Upper lobe of left lung (tissue), 6 donors: ENCODE measurements at regions not wholly inside any gene's neighbourhood (a gene's known extent, or its start where the extent isn't known, plus 50 kb on each side); places are given as distances from the start of the nearest gene placed in this dataset.
A peak's percentile ranks its signal among the peaks of the same experiment; 100 is the strongest.
"Not testable (repeated sequence)": the region's sequence is repeated elsewhere in the genome, so short reads cannot be mapped to it uniquely, and the experiment has no call there.

Experiments used
- ATAC-seq, 2 donors: fragments of 200-7000 bp; cut with Tn5 transposase; one replicate each; pipeline ENCODE4 v1.9.1; 2022; ENCODE audit warnings: mild to moderate bottlenecking in 2 of 2, moderate library complexity in 2 of 2; ENCODE audit not compliant: low FRiP score in 2 of 2
- DNase-seq, 2 donors: peaks; one replicate each; pipeline ENCODE4 v3.0.0-alpha.2; 2019 to 2020
- H3K27ac ChIP-seq, 4 donors: fragments of 200-600 bp; sonication (generic); one replicate each; pipeline ENCODE4 v1.5.1; 2016 to 2019
- H3K27me3 ChIP-seq, 4 donors: fragments of 200-600 bp; sonication (generic); one replicate each; pipeline ENCODE4 v1.5.1; 2017 to 2019
- H3K36me3 ChIP-seq, 4 donors: fragments of 200-600 bp; sonication (generic); one replicate each; pipeline ENCODE4 v1.5.1; 2016 to 2019
- H3K4me1 ChIP-seq, 4 donors: fragments of 200-600 bp; sonication (generic); one replicate each; pipeline ENCODE4 v1.5.1; 2018 to 2019
- H3K4me3 ChIP-seq, 4 donors: fragments of 200-600 bp; sonication (generic); one replicate each; pipeline ENCODE4 v1.5.1; 2017 to 2019; ENCODE audit warnings: mild to moderate bottlenecking in 2 of 4, moderate library complexity in 1 of 4
- H3K9me3 ChIP-seq, 4 donors: fragments of 200-600 bp; sonication (generic); one replicate each; pipeline ENCODE4 v1.5.1; 2018 to 2019
- CTCF ChIP-seq, 6 experiments: fragments of 450-650 bp in 4 of 6; fragments of 200-600 bp in 2 of 6; sonication (generic) in 2 of 6; IDR thresholded peaks; one replicate each; pipeline ENCODE4 v1.5.1; 2016 to 2019; ENCODE audit warnings: antibody characterized with exemption in 6 of 6
- EP300 ChIP-seq, 4 donors: sonication (generic); formaldehyde crosslinking; IDR thresholded peaks; one replicate each; pipeline ENCODE4 v1.5.1; 2017; ENCODE audit warnings: antibody characterized with exemption in 4 of 4, control low read depth in 2 of 4
- POLR2A ChIP-seq, 4 donors: fragments of 450-650 bp; IDR thresholded peaks; one replicate each; pipeline ENCODE4 v1.5.1; 2016 to 2017; ENCODE audit warnings: antibody characterized with exemption in 4 of 4, mild to moderate bottlenecking in 2 of 4
- POLR2AphosphoS5 ChIP-seq, 2 donors: sonication (generic); formaldehyde crosslinking; IDR thresholded peaks; one replicate each; pipeline ENCODE4 v1.5.1; 2017; ENCODE audit warnings: antibody characterized with exemption in 2 of 2
- WGBS, 2 donors: methylation state at CpG; one replicate each; pipeline ENCODE4 v1.1.5; 2017 to 2018; 5-methylcytosine and 5-hydroxymethylcytosine counted together
- donor health status: DM: no; HTN: no; CAD: no; lungs with moderate emphysema.
- donor health status: DM: no; HTN: yes; CAD: no; lungs with severe emphysema.

DNA sequence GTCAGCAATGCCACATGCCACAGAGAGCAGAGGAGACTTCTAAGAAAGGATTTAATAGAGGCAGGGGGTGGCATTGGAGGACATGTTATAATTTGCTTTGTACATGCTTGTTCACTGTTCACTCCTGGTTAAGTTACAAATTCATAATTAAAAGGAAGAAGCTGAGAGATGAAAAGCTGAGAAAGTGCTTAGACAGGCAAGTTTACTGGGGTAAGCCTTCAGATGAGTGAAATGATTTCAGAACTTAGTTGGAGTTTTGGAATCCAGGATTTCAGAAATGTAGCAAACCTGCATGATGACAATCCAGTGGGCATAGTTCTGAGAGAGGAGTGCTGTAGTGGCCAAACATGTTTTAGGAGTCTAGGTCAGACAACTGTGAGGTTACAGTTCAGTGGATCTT is 67.3 kb upstream of the FBXO33 start:
- no peak for TF ChIP-seq EP300 (IDR thresholded peaks at IDR 0.05)
- TF ChIP-seq POLR2A (IDR thresholded peaks at IDR 0.05): no peak
- TF ChIP-seq CTCF (IDR thresholded peaks at IDR 0.05): no peak
- no peak for TF ChIP-seq POLR2AphosphoS5 (IDR thresholded peaks at IDR 0.05)
- Histone ChIP-seq H3K4me3 (no peak overlapping the region), H3K9me3 (no peaks in the 10 kb centered on the region), H3K36me3 (no peaks in the 10 kb centered on the region), H3K4me1 (no peaks in the 10 kb centered on the region), H3K27ac (no peak overlapping the region), H3K27me3 (no peaks in the 10 kb centered on the region)
- DNase-seq (no peak), ATAC-seq (no peak)

DNA sequence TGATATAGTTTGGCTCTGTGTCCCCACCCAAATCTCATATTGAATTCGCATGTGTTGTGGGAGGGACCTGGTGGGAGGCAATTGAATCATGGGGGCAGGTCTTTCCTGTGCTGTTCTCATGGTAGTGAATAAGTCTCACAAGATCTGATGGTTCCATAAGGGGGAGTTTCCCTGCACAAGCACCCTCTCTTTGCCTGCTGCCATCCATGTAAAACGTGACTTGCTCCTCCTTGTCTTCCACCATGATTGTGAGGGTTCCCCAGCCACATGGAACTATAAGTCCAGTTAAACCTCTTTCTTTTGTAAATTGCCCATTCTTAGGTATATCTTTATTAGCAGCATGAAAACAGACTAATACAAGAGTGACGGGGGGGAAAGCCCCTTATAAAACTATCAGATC is 65.4 kb upstream of the FBXO33 start:
- not testable (repeated sequence) for H3K27ac ChIP-seq, ATAC-seq, DNase-seq, H3K9me3 ChIP-seq, H3K36me3 ChIP-seq, H3K4me3 ChIP-seq, H3K4me1 ChIP-seq, H3K27me3 ChIP-seq
- 81 to 89% methylated on average over 3 of the region's 3 CpGs for WGBS, 2 donors

GRCh38 chr14:39492267-39492666 is 60.0 kb upstream of the FBXO33 start:
- no peaks in the 10 kb centered on the region for H3K27me3 ChIP-seq
- no peak overlapping the region for H3K4me3 ChIP-seq
- ATAC-seq (peak in 1 of 2 donors; percentile 50), DNase-seq (no peak)
- WGBS, 2 donors: 56 to 70% methylated on average over 2 of the region's 2 CpGs
- H3K4me1 ChIP-seq: peaks cover 0 to 4% (median 0%) of the 10 kb centered on the region in 4 donors
- TF ChIP-seq POLR2AphosphoS5 (IDR thresholded peaks at IDR 0.05): no peak
- no peak for TF ChIP-seq CTCF (IDR thresholded peaks at IDR 0.05)
- no peak for TF ChIP-seq EP300 (IDR thresholded peaks at IDR 0.05)
- no peak for TF ChIP-seq POLR2A (IDR thresholded peaks at IDR 0.05)
- no peaks in the 10 kb centered on the region for H3K36me3 ChIP-seq
- H3K9me3 ChIP-seq: no peaks in the 10 kb centered on the region
- H3K27ac ChIP-seq: no peak overlapping the region

GRCh38 chr14:39491134-39491571 is 58.9 kb upstream of the FBXO33 start:
- Histone ChIP-seq H3K27ac (no peak overlapping the region), H3K4me1 (peaks cover 0 to 4% (median 0%) of the 10 kb centered on the region in 4 donors), H3K9me3 (no peaks in the 10 kb centered on the region), H3K4me3 (no peak overlapping the region), H3K36me3 (no peaks in the 10 kb centered on the region), H3K27me3 (no peaks in the 10 kb centered on the region)
- no peak for ATAC-seq
- TF ChIP-seq EP300 (IDR thresholded peaks at IDR 0.05): no peak
- TF ChIP-seq CTCF (IDR thresholded peaks at IDR 0.05): peak in 4 of 6 experiments; percentile 16 to 35 (median 26)
- TF ChIP-seq POLR2AphosphoS5 (IDR thresholded peaks at IDR 0.05): no peak
- DNase-seq: no peak
- 9 to 12% methylated on average over 3 of the region's 3 CpGs for WGBS, 2 donors

DNA sequence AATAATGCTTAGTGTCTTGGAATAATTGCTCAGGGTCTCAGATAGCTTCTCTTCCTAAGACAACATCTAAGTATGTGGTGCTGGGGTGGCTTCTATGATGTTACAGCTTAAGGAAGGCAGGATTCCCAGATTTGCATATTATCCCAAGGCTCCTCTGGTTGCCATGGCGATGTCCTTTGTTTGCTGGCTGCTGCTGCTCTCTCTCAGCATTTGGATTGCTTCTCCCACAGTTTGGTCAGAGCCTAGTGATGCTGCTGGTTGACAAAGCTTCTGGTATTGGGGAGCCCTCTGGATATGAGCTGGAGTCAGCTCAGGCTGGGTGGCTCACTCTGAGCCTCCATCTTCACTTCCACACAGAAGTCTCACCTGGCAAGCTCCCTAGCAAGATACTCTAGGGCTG is 56.4 kb upstream of the FBXO33 start:
- H3K36me3 ChIP-seq: no peaks in the 10 kb centered on the region
- H3K4me3 ChIP-seq: no peak overlapping the region
- WGBS, 2 donors: 69 to 78% methylated on average over 1 of the region's 1 CpG
- TF ChIP-seq CTCF (IDR thresholded peaks at IDR 0.05): no peak
- TF ChIP-seq POLR2AphosphoS5 (IDR thresholded peaks at IDR 0.05): no peak
- no peak for TF ChIP-seq POLR2A (IDR thresholded peaks at IDR 0.05)
- no peak for TF ChIP-seq EP300 (IDR thresholded peaks at IDR 0.05)
- DNase-seq (no peak), ATAC-seq (no peak)
- H3K27me3 ChIP-seq: no peaks in the 10 kb centered on the region
- H3K4me1 ChIP-seq: peaks cover 0 to 4% (median 0%) of the 10 kb centered on the region in 4 donors
- H3K27ac ChIP-seq: no peak overlapping the region
- H3K9me3 ChIP-seq: no peaks in the 10 kb centered on the region
